ENCODE measurements at regions not wholly inside any gene's neighbourhood (a gene's known extent, or its start where the extent isn't known, plus 50 kb on each side); places are given as distances from the start of the nearest gene placed in this dataset.
"Not testable (repeated sequence)": the region's sequence is repeated elsewhere in the genome, so short reads cannot be mapped to it uniquely, and the experiment has no call there.

GRCh38 chr20:40276301-40276700 lies 412.7 kb downstream of the MAFB start:
- Histone ChIP-seq H3K4me3 (ENCODE audit: low read depth, low read length) (no peak overlapping the region), H3K27me3 (ENCODE audit: control insufficient read depth, insufficient read depth, low read length) (no peaks in the 10 kb centered on the region), H3K36me3 (ENCODE audit: control insufficient read depth, insufficient read depth, low read length) (no peaks in the 10 kb centered on the region)
- DNase-seq (ENCODE audit: low read depth): no peak
- no peak for TF ChIP-seq CTCF (IDR thresholded peaks at IDR 0.05; ENCODE audit: insufficient read depth, low read length, poor library complexity, severe bottlenecking)

- H3K27me3 ChIP-seq (ENCODE audit: control insufficient read depth, insufficient read depth, low read length): no peaks in the 10 kb centered on the region
- no peak overlapping the region for H3K4me3 ChIP-seq (ENCODE audit: low read depth, low read length)
- no peak for DNase-seq (ENCODE audit: low read depth)
- TF ChIP-seq CTCF (IDR thresholded peaks at IDR 0.05; ENCODE audit: insufficient read depth, low read length, poor library complexity, severe bottlenecking): no peak
- no peaks in the 10 kb centered on the region for H3K36me3 ChIP-seq (ENCODE audit: control insufficient read depth, insufficient read depth, low read length)
Measured at GRCh38 chr20:40275738-40276137, 413.3 kb downstream of the MAFB start.

GRCh38 chr20:40274912-40275533 lies 414.0 kb downstream of the MAFB start:
- no peak for TF ChIP-seq CTCF (IDR thresholded peaks at IDR 0.05; ENCODE audit: insufficient read depth, low read length, poor library complexity, severe bottlenecking)
- Histone ChIP-seq H3K27me3 (ENCODE audit: control insufficient read depth, insufficient read depth, low read length) (no peaks in the 10 kb centered on the region), H3K4me3 (ENCODE audit: low read depth, low read length) (no peak overlapping the region), H3K36me3 (ENCODE audit: control insufficient read depth, insufficient read depth, low read length) (no peaks in the 10 kb centered on the region)
- no peak for DNase-seq (ENCODE audit: low read depth)

- not testable (repeated sequence) for H3K27me3 ChIP-seq (ENCODE audit: control insufficient read depth, insufficient read depth, low read length); DNase-seq (ENCODE audit: low read depth); H3K4me3 ChIP-seq (ENCODE audit: low read depth, low read length); H3K36me3 ChIP-seq (ENCODE audit: control insufficient read depth, insufficient read depth, low read length)
Measured at GRCh38 chr20:40269274-40269673, 419.8 kb downstream of the MAFB start.

GRCh38 chr20:40268321-40269075 lies 420.5 kb downstream of the MAFB start:
- no peak overlapping the region for H3K4me3 ChIP-seq (ENCODE audit: low read depth, low read length)
- H3K27me3 ChIP-seq (ENCODE audit: control insufficient read depth, insufficient read depth, low read length): no peaks in the 10 kb centered on the region
- TF ChIP-seq CTCF (IDR thresholded peaks at IDR 0.05; ENCODE audit: insufficient read depth, low read length, poor library complexity, severe bottlenecking): no peak
- H3K36me3 ChIP-seq (ENCODE audit: control insufficient read depth, insufficient read depth, low read length): no peaks in the 10 kb centered on the region
- no peak for DNase-seq (ENCODE audit: low read depth)

- no peak overlapping the region for H3K4me3 ChIP-seq (ENCODE audit: low read depth, low read length)
- peak; percentile 23 for TF ChIP-seq CTCF (IDR thresholded peaks at IDR 0.05; ENCODE audit: insufficient read depth, low read length, poor library complexity, severe bottlenecking)
- DNase-seq (ENCODE audit: low read depth): no peak
- no peaks in the 10 kb centered on the region for H3K36me3 ChIP-seq (ENCODE audit: control insufficient read depth, insufficient read depth, low read length)
- H3K27me3 ChIP-seq (ENCODE audit: control insufficient read depth, insufficient read depth, low read length): no peaks in the 10 kb centered on the region
Measured at GRCh38 chr20:40265825-40266533, 423.1 kb downstream of the MAFB start.

Data from kidney epithelial cell (primary cell).